ENCODE measurements at regions not wholly inside any gene's neighbourhood (a gene's known extent, or its start where the extent isn't known, plus 50 kb on each side); places are given as distances from the start of the nearest gene placed in this dataset.

- no peak for ATAC-seq
- TF ChIP-seq RARB (CRISPR knock-in tag; IDR thresholded peaks at IDR 0.05) (no peak), PATZ1 (CRISPR knock-in tag; IDR thresholded peaks at IDR 0.05; ENCODE audit: borderline replicate concordance) (no peak), ZFP30 (CRISPR knock-in tag; IDR thresholded peaks at IDR 0.05) (no peak)
Measured at GRCh38 chr14:94945615-94946014, 175.7 kb upstream of the GSC start.

GRCh38 chr14:94944636-94945258 is 174.8 kb upstream of the GSC start:
- TF ChIP-seq TSHZ2 (CRISPR knock-in tag; IDR thresholded peaks at IDR 0.05), result no peak
- TF ChIP-seq SNAI2 (CRISPR knock-in tag; IDR thresholded peaks at IDR 0.05), result no peak
- no peak for TF ChIP-seq TCF4 (CRISPR knock-in tag; IDR thresholded peaks at IDR 0.05; ENCODE audit: borderline replicate concordance)
- TF ChIP-seq GLIS3 (CRISPR knock-in tag; IDR thresholded peaks at IDR 0.05), result no peak
- TF ChIP-seq BACH2 (CRISPR knock-in tag; IDR thresholded peaks at IDR 0.05; ENCODE audit: borderline replicate concordance), result no peak
- no peak for TF ChIP-seq ZNF70 (CRISPR knock-in tag; IDR thresholded peaks at IDR 0.05)
- no peak for TF ChIP-seq OSR1 (CRISPR knock-in tag; IDR thresholded peaks at IDR 0.05)
- TF ChIP-seq ISL1 (CRISPR knock-in tag; IDR thresholded peaks at IDR 0.05), result no peak
- TF ChIP-seq PPARA (CRISPR knock-in tag; IDR thresholded peaks at IDR 0.05; ENCODE audit: borderline replicate concordance), result no peak
- TF ChIP-seq CREB5 (CRISPR knock-in tag; IDR thresholded peaks at IDR 0.05; ENCODE audit: low read depth), result no peak
- no peak for TF ChIP-seq PATZ1 (CRISPR knock-in tag; IDR thresholded peaks at IDR 0.05; ENCODE audit: borderline replicate concordance)
- TF ChIP-seq ESRRG (CRISPR knock-in tag; IDR thresholded peaks at IDR 0.05), result no peak
- TF ChIP-seq POU6F1 (CRISPR knock-in tag; IDR thresholded peaks at IDR 0.05; ENCODE audit: borderline replicate concordance, low read depth), result no peak
- ATAC-seq, result no peak

GRCh38 chr14:94942601-94943000 is 172.7 kb upstream of the GSC start:
- no peak for ATAC-seq
- TF ChIP-seq POU6F1 (CRISPR knock-in tag; IDR thresholded peaks at IDR 0.05; ENCODE audit: borderline replicate concordance, low read depth), result no peak
- no peak for TF ChIP-seq TCF4 (CRISPR knock-in tag; IDR thresholded peaks at IDR 0.05; ENCODE audit: borderline replicate concordance)
- TF ChIP-seq ZFP30 (CRISPR knock-in tag; IDR thresholded peaks at IDR 0.05), result no peak
- TF ChIP-seq ESRRG (CRISPR knock-in tag; IDR thresholded peaks at IDR 0.05), result no peak
- no peak for TF ChIP-seq CSRNP3 (CRISPR knock-in tag; IDR thresholded peaks at IDR 0.05)
- no peak for TF ChIP-seq ZNF8 (CRISPR knock-in tag; IDR thresholded peaks at IDR 0.05)
- TF ChIP-seq CREB5 (CRISPR knock-in tag; IDR thresholded peaks at IDR 0.05; ENCODE audit: low read depth), result no peak
- no peak for TF ChIP-seq TSHZ2 (CRISPR knock-in tag; IDR thresholded peaks at IDR 0.05)
- no peak for TF ChIP-seq ZNF565 (CRISPR knock-in tag; conservative IDR thresholded peaks at IDR 0.05; ENCODE audit: low read depth)
